ENCODE measurements at regions not wholly inside any gene's neighbourhood (a gene's known extent, or its start where the extent isn't known, plus 50 kb on each side); places are given as distances from the start of the nearest gene placed in this dataset.

- no peaks in the 10 kb centered on the region for H3K9me3 ChIP-seq
- intact Hi-C loops (cut with DNase I) = no loop called here
- H3K27me3 ChIP-seq = no peaks in the 10 kb centered on the region
- H3K4me3 ChIP-seq = no peak overlapping the region
- no peak overlapping the region for H3K27ac ChIP-seq
- WGBS, 2 donors = 79 to 86% methylated on average over 4 of the region's 4 CpGs
- no peaks in the 10 kb centered on the region for H3K4me1 ChIP-seq
- no peak for DNase-seq
- TF ChIP-seq CTCF (IDR thresholded peaks at IDR 0.05) = no peak
- TF ChIP-seq POLR2AphosphoS5 (IDR thresholded peaks at IDR 0.05) = no peak
- no peak for TF ChIP-seq EP300 (IDR thresholded peaks at IDR 0.05)
- TF ChIP-seq POLR2A (IDR thresholded peaks at IDR 0.05) = no peak
- no peaks in the 10 kb centered on the region for H3K36me3 ChIP-seq
Observed at GRCh38 chr5:88552426-88552825, 283.8 kb upstream of the TMEM161B start.

GRCh38 chr5:88551724-88552345 lies 283.2 kb upstream of the TMEM161B start:
- no peaks in the 10 kb centered on the region for H3K36me3 ChIP-seq
- DNase-seq = no peak
- intact Hi-C loops (cut with DNase I) = no loop called here
- H3K4me1 ChIP-seq = no peaks in the 10 kb centered on the region
- no peaks in the 10 kb centered on the region for H3K9me3 ChIP-seq
- H3K27me3 ChIP-seq = no peaks in the 10 kb centered on the region
- TF ChIP-seq CTCF (IDR thresholded peaks at IDR 0.05) (no peak), POLR2AphosphoS5 (IDR thresholded peaks at IDR 0.05) (no peak), EP300 (IDR thresholded peaks at IDR 0.05) (no peak), POLR2A (IDR thresholded peaks at IDR 0.05) (no peak)
- no peak overlapping the region for H3K4me3 ChIP-seq
- WGBS, 2 donors = 13 to 63% methylated on average over 10 of the region's 10 CpGs
- no peak overlapping the region for H3K27ac ChIP-seq

GRCh38 chr5:88550736-88551135 lies 282.1 kb upstream of the TMEM161B start:
- H3K4me1 ChIP-seq = no peaks in the 10 kb centered on the region
- intact Hi-C loops (cut with DNase I) = no loop called here
- no peaks in the 10 kb centered on the region for H3K9me3 ChIP-seq
- H3K27ac ChIP-seq = no peak overlapping the region
- no peak for DNase-seq
- no peak overlapping the region for H3K4me3 ChIP-seq
- TF ChIP-seq CTCF (IDR thresholded peaks at IDR 0.05) = no peak
- no peak for TF ChIP-seq POLR2A (IDR thresholded peaks at IDR 0.05)
- no peak for TF ChIP-seq POLR2AphosphoS5 (IDR thresholded peaks at IDR 0.05)
- TF ChIP-seq EP300 (IDR thresholded peaks at IDR 0.05) = no peak
- H3K36me3 ChIP-seq = no peaks in the 10 kb centered on the region
- H3K27me3 ChIP-seq = no peaks in the 10 kb centered on the region

GRCh38 chr5:88548136-88548805 lies 279.6 kb upstream of the TMEM161B start:
- Histone ChIP-seq H3K4me3 (no peak overlapping the region), H3K4me1 (no peaks in the 10 kb centered on the region), H3K27me3 (no peaks in the 10 kb centered on the region), H3K9me3 (no peaks in the 10 kb centered on the region), H3K36me3 (no peaks in the 10 kb centered on the region), H3K27ac (no peak overlapping the region)
- intact Hi-C loops (cut with DNase I) = no loop called here
- 86% methylated on average over 4 of the region's 4 CpGs for WGBS, 2 donors
- TF ChIP-seq POLR2AphosphoS5 (IDR thresholded peaks at IDR 0.05) = no peak
- no peak for TF ChIP-seq EP300 (IDR thresholded peaks at IDR 0.05)
- TF ChIP-seq CTCF (IDR thresholded peaks at IDR 0.05) = no peak
- no peak for TF ChIP-seq POLR2A (IDR thresholded peaks at IDR 0.05)
- no peak for DNase-seq

GRCh38 chr5:88545338-88545737 lies 276.7 kb upstream of the TMEM161B start:
- H3K27me3 ChIP-seq = no peaks in the 10 kb centered on the region
- H3K9me3 ChIP-seq = no peaks in the 10 kb centered on the region
- no peak overlapping the region for H3K4me3 ChIP-seq
- no peaks in the 10 kb centered on the region for H3K4me1 ChIP-seq
- no peak for DNase-seq
- intact Hi-C loops (cut with DNase I) = no loop called here
- H3K36me3 ChIP-seq = no peaks in the 10 kb centered on the region
- no peak overlapping the region for H3K27ac ChIP-seq
- no peak for TF ChIP-seq EP300 (IDR thresholded peaks at IDR 0.05)
- no peak for TF ChIP-seq CTCF (IDR thresholded peaks at IDR 0.05)
- no peak for TF ChIP-seq POLR2A (IDR thresholded peaks at IDR 0.05)
- TF ChIP-seq POLR2AphosphoS5 (IDR thresholded peaks at IDR 0.05) = no peak

Data from sigmoid colon (tissue), 6 donors.